Activated T-helper 1 cell treated with anti-CD3 and anti-CD28 coated beads, Interleukin-12 subunit alpha, Interleukin-12 subunit beta, Interleukin-2, Interleukin-4 antibody, amounts not matched to agents 30 ng/mL and 10 ng/mL and 1 ng/mL, durations not matched to agents 14 hours and 24 hours and 36 hours (primary cell): ENCODE measurements at regions not wholly inside any gene's neighbourhood (a gene's known extent, or its start where the extent isn't known, plus 50 kb on each side); places are given as distances from the start of the nearest gene placed in this dataset.

ENCODE experiments used
- DNase-seq: peaks from one replicate; pipeline ENCODE4 v3.0.0; 2021; ENCODE audit warnings: low spot score
- H3K27ac Mint-ChIP-seq: one replicate; pipeline ENCODE4 v1.8.0; 2021; ENCODE audit warnings: mild to moderate bottlenecking, mixed read lengths
- H3K27me3 Mint-ChIP-seq: one replicate; pipeline ENCODE4 v1.8.0; 2022; ENCODE audit warnings: mild to moderate bottlenecking, moderate library complexity, mixed read lengths; ENCODE audit not compliant: insufficient read depth
- H3K36me3 Mint-ChIP-seq: one replicate; pipeline ENCODE4 v1.8.0; 2021; ENCODE audit warnings: low read depth, mixed read lengths
- H3K4me1 Mint-ChIP-seq: one replicate; pipeline ENCODE4 v1.8.0; 2021; ENCODE audit warnings: low read depth, mixed read lengths
- H3K4me3 Mint-ChIP-seq: one replicate; pipeline ENCODE4 v1.8.0; 2021; ENCODE audit warnings: mild to moderate bottlenecking, moderate library complexity, mixed read lengths
- H3K9me3 Mint-ChIP-seq: one replicate; pipeline ENCODE4 v1.8.0; 2021; ENCODE audit warnings: mixed read lengths
- intact Hi-C: fragments of 100-400 bp; cut with micrococcal nuclease; formaldehyde crosslinking; loops from one replicate; pipeline ENCODE4 v1.15.1; 2024

- H3K4me3 Mint-ChIP-seq: no peak overlapping the region
- DNase-seq: no peak
- H3K9me3 Mint-ChIP-seq: no peaks in the 10 kb centered on the region
- H3K27me3 Mint-ChIP-seq: no peaks in the 10 kb centered on the region
- intact Hi-C loops: no loop called here
- H3K36me3 Mint-ChIP-seq: no peaks in the 10 kb centered on the region
- H3K27ac Mint-ChIP-seq: no peak overlapping the region
- H3K4me1 Mint-ChIP-seq: no peaks in the 10 kb centered on the region
Measured at GRCh38 chr5:155480731-155481131, 467.2 kb downstream of the KIF4B start.

- Mint-ChIP-seq H3K4me3 (no peak overlapping the region), H3K4me1 (no peaks in the 10 kb centered on the region), H3K27ac (no peak overlapping the region), H3K9me3 (no peaks in the 10 kb centered on the region), H3K27me3 (no peaks in the 10 kb centered on the region), H3K36me3 (no peaks in the 10 kb centered on the region)
- intact Hi-C loops: no loop called here
- no peak for DNase-seq
Measured at GRCh38 chr5:155481182-155481581, 467.6 kb downstream of the KIF4B start.

GRCh38 chr5:155482428-155482827 is 468.9 kb downstream of the KIF4B start:
- Mint-ChIP-seq H3K27me3 (no peaks in the 10 kb centered on the region), H3K27ac (no peak overlapping the region), H3K9me3 (no peaks in the 10 kb centered on the region), H3K4me3 (no peak overlapping the region), H3K36me3 (no peaks in the 10 kb centered on the region), H3K4me1 (no peaks in the 10 kb centered on the region)
- intact Hi-C loops: no loop called here
- no peak for DNase-seq

- no peak overlapping the region for H3K4me3 Mint-ChIP-seq
- H3K4me1 Mint-ChIP-seq: no peaks in the 10 kb centered on the region
- H3K27me3 Mint-ChIP-seq: no peaks in the 10 kb centered on the region
- intact Hi-C loops: no loop called here
- H3K9me3 Mint-ChIP-seq: no peaks in the 10 kb centered on the region
- no peaks in the 10 kb centered on the region for H3K36me3 Mint-ChIP-seq
- no peak overlapping the region for H3K27ac Mint-ChIP-seq
- no peak for DNase-seq
Measured at GRCh38 chr5:155485386-155485785, 471.8 kb downstream of the KIF4B start.

GRCh38 chr5:155489949-155490348 is 476.4 kb downstream of the KIF4B start:
- no peaks in the 10 kb centered on the region for H3K4me1 Mint-ChIP-seq
- no peak for DNase-seq
- H3K27ac Mint-ChIP-seq: no peak overlapping the region
- intact Hi-C loops: no loop called here
- no peaks in the 10 kb centered on the region for H3K27me3 Mint-ChIP-seq
- H3K9me3 Mint-ChIP-seq: no peaks in the 10 kb centered on the region
- no peaks in the 10 kb centered on the region for H3K36me3 Mint-ChIP-seq
- no peak overlapping the region for H3K4me3 Mint-ChIP-seq

GRCh38 chr5:155492191-155492590 is 478.6 kb downstream of the KIF4B start:
- no peaks in the 10 kb centered on the region for H3K4me1 Mint-ChIP-seq

GRCh38 chr5:155504606-155505005 is 491.1 kb downstream of the KIF4B start:
- H3K36me3 Mint-ChIP-seq: no peaks in the 10 kb centered on the region
- no peaks in the 10 kb centered on the region for H3K9me3 Mint-ChIP-seq
- H3K4me3 Mint-ChIP-seq: no peak overlapping the region
- intact Hi-C loops: no loop called here
- DNase-seq: no peak
- H3K4me1 Mint-ChIP-seq: no peaks in the 10 kb centered on the region
- no peaks in the 10 kb centered on the region for H3K27me3 Mint-ChIP-seq
- H3K27ac Mint-ChIP-seq: no peak overlapping the region

More at GRCh38 chr5:155492191-155492590, 478.6 kb downstream of the KIF4B start:
- DNase-seq: no peak
- Mint-ChIP-seq H3K27me3 (no peaks in the 10 kb centered on the region), H3K9me3 (no peaks in the 10 kb centered on the region), H3K27ac (no peak overlapping the region), H3K4me3 (no peak overlapping the region), H3K36me3 (no peaks in the 10 kb centered on the region)
- intact Hi-C loops: no loop called here

- no peaks in the 10 kb centered on the region for H3K4me1 Mint-ChIP-seq
- DNase-seq: no peak
- no peak overlapping the region for H3K27ac Mint-ChIP-seq
- no peaks in the 10 kb centered on the region for H3K9me3 Mint-ChIP-seq
- H3K27me3 Mint-ChIP-seq: no peaks in the 10 kb centered on the region
- H3K36me3 Mint-ChIP-seq: no peaks in the 10 kb centered on the region
- intact Hi-C loops: no loop called here
- H3K4me3 Mint-ChIP-seq: no peak overlapping the region
Measured at GRCh38 chr5:155507363-155507762, 493.8 kb downstream of the KIF4B start.

- Mint-ChIP-seq H3K27ac (no peak overlapping the region), H3K9me3 (no peaks in the 10 kb centered on the region), H3K27me3 (no peaks in the 10 kb centered on the region), H3K36me3 (no peaks in the 10 kb centered on the region), H3K4me1 (no peaks in the 10 kb centered on the region), H3K4me3 (no peak overlapping the region)
- DNase-seq: no peak
- intact Hi-C loops: no loop called here
Measured at GRCh38 chr5:155508673-155509072, 495.1 kb downstream of the KIF4B start.

- Mint-ChIP-seq H3K9me3 (no peaks in the 10 kb centered on the region), H3K27ac (no peak overlapping the region), H3K4me3 (no peak overlapping the region), H3K27me3 (no peaks in the 10 kb centered on the region), H3K4me1 (no peaks in the 10 kb centered on the region), H3K36me3 (no peaks in the 10 kb centered on the region)
- intact Hi-C loops: no loop called here
- no peak for DNase-seq
Measured at GRCh38 chr5:155512329-155512728, 498.8 kb downstream of the KIF4B start.

GRCh38 chr5:155514105-155514563 is 500.6 kb downstream of the KIF4B start:
- intact Hi-C loops: no loop called here
- Mint-ChIP-seq H3K27me3 (no peaks in the 10 kb centered on the region), H3K9me3 (no peaks in the 10 kb centered on the region), H3K4me1 (no peaks in the 10 kb centered on the region), H3K27ac (no peak overlapping the region), H3K36me3 (no peaks in the 10 kb centered on the region), H3K4me3 (no peak overlapping the region)
- DNase-seq: no peak

- no peak for DNase-seq
- H3K36me3 Mint-ChIP-seq: no peaks in the 10 kb centered on the region
- H3K27ac Mint-ChIP-seq: no peak overlapping the region
- intact Hi-C loops: no loop called here
- H3K9me3 Mint-ChIP-seq: no peaks in the 10 kb centered on the region
- no peaks in the 10 kb centered on the region for H3K4me1 Mint-ChIP-seq
- no peaks in the 10 kb centered on the region for H3K27me3 Mint-ChIP-seq
- no peak overlapping the region for H3K4me3 Mint-ChIP-seq
Measured at GRCh38 chr5:155522540-155522939, 509.0 kb downstream of the KIF4B start.

- H3K9me3 Mint-ChIP-seq: no peaks in the 10 kb centered on the region
- DNase-seq: no peak
- no peak overlapping the region for H3K27ac Mint-ChIP-seq
- H3K36me3 Mint-ChIP-seq: no peaks in the 10 kb centered on the region
- intact Hi-C loops: no loop called here
- H3K27me3 Mint-ChIP-seq: no peaks in the 10 kb centered on the region
- H3K4me3 Mint-ChIP-seq: no peak overlapping the region
- H3K4me1 Mint-ChIP-seq: no peaks in the 10 kb centered on the region
Measured at GRCh38 chr5:155529362-155529761, 515.8 kb downstream of the KIF4B start.

GRCh38 chr5:155530046-155530445 is 516.5 kb downstream of the KIF4B start:
- Mint-ChIP-seq H3K36me3 (no peaks in the 10 kb centered on the region), H3K27ac (no peak overlapping the region), H3K27me3 (no peaks in the 10 kb centered on the region), H3K4me1 (no peaks in the 10 kb centered on the region), H3K4me3 (no peak overlapping the region), H3K9me3 (no peaks in the 10 kb centered on the region)
- intact Hi-C loops: no loop called here
- no peak for DNase-seq
